ENCODE measurements at regions not wholly inside any gene's neighbourhood (a gene's known extent, or its start where the extent isn't known, plus 50 kb on each side); places are given as distances from the start of the nearest gene placed in this dataset.

GRCh38 chr4:20496068-20496467, 204.2 kb upstream of the PACRGL start:
- TF ChIP-seq ZNF8 (CRISPR knock-in tag; IDR thresholded peaks at IDR 0.05) (no peak), PATZ1 (CRISPR knock-in tag; IDR thresholded peaks at IDR 0.05; ENCODE audit: borderline replicate concordance) (0 out of 2 replicates have a peak, but pooled peaks have one; percentile 51), SNAI2 (CRISPR knock-in tag; IDR thresholded peaks at IDR 0.05) (no peak), ISL1 (CRISPR knock-in tag; IDR thresholded peaks at IDR 0.05) (peak; percentile 90), ZC3H10 (CRISPR knock-in tag; IDR thresholded peaks at IDR 0.05) (peak; percentile 88)
- ATAC-seq = no peak; the same call in 2 of the 3 replicates

- TF ChIP-seq CREB5 (CRISPR knock-in tag; IDR thresholded peaks at IDR 0.05; ENCODE audit: low read depth) (no peak), CSDC2 (CRISPR knock-in tag; IDR thresholded peaks at IDR 0.05) (no peak), CSRNP3 (CRISPR knock-in tag; IDR thresholded peaks at IDR 0.05) (no peak), ESRRG (CRISPR knock-in tag; IDR thresholded peaks at IDR 0.05) (no peak)
- ATAC-seq = no peak
Measured at GRCh38 chr4:20504146-20504545, 196.1 kb upstream of the PACRGL start.

- ATAC-seq = no peak
- TF ChIP-seq CSRNP3 (CRISPR knock-in tag; IDR thresholded peaks at IDR 0.05) = no peak
- TF ChIP-seq BACH2 (CRISPR knock-in tag; IDR thresholded peaks at IDR 0.05; ENCODE audit: borderline replicate concordance) = no peak
- no peak for TF ChIP-seq ARNTL (CRISPR knock-in tag; IDR thresholded peaks at IDR 0.05; ENCODE audit: borderline replicate concordance, low read depth)
- no peak for TF ChIP-seq ZFP3 (CRISPR knock-in tag; IDR thresholded peaks at IDR 0.05)
- no peak for TF ChIP-seq ESRRG (CRISPR knock-in tag; IDR thresholded peaks at IDR 0.05)
- TF ChIP-seq ZFP30 (CRISPR knock-in tag; IDR thresholded peaks at IDR 0.05) = no peak
- TF ChIP-seq GLIS3 (CRISPR knock-in tag; IDR thresholded peaks at IDR 0.05) = no peak
- no peak for TF ChIP-seq TCF4 (CRISPR knock-in tag; IDR thresholded peaks at IDR 0.05; ENCODE audit: borderline replicate concordance)
- no peak for TF ChIP-seq SNAI2 (CRISPR knock-in tag; IDR thresholded peaks at IDR 0.05)
- no peak for TF ChIP-seq ZNF70 (CRISPR knock-in tag; IDR thresholded peaks at IDR 0.05)
- TF ChIP-seq POU6F1 (CRISPR knock-in tag; IDR thresholded peaks at IDR 0.05; ENCODE audit: borderline replicate concordance, low read depth) = no peak
- TF ChIP-seq CREB5 (CRISPR knock-in tag; IDR thresholded peaks at IDR 0.05; ENCODE audit: low read depth) = no peak
- TF ChIP-seq PATZ1 (CRISPR knock-in tag; IDR thresholded peaks at IDR 0.05; ENCODE audit: borderline replicate concordance) = no peak
- no peak for TF ChIP-seq OSR1 (CRISPR knock-in tag; IDR thresholded peaks at IDR 0.05)
- no peak for TF ChIP-seq ISL1 (CRISPR knock-in tag; IDR thresholded peaks at IDR 0.05)
- TF ChIP-seq PPARA (CRISPR knock-in tag; IDR thresholded peaks at IDR 0.05; ENCODE audit: borderline replicate concordance) = no peak
- TF ChIP-seq CSDC2 (CRISPR knock-in tag; IDR thresholded peaks at IDR 0.05) = no peak
- TF ChIP-seq RARB (CRISPR knock-in tag; IDR thresholded peaks at IDR 0.05) = no peak
- TF ChIP-seq ZNF565 (CRISPR knock-in tag; conservative IDR thresholded peaks at IDR 0.05; ENCODE audit: low read depth) = no peak
- TF ChIP-seq TSHZ2 (CRISPR knock-in tag; IDR thresholded peaks at IDR 0.05) = no peak
Measured at GRCh38 chr4:20505927-20506326, 194.3 kb upstream of the PACRGL start.
